Lower lobe of right lung (tissue), 2 donors: ENCODE measurements at regions not wholly inside any gene's neighbourhood (a gene's known extent, or its start where the extent isn't known, plus 50 kb on each side); places are given as distances from the start of the nearest gene placed in this dataset.
A peak's percentile ranks its signal among the peaks of the same experiment; 100 is the strongest.

Experiments
- ATAC-seq, 2 donors: fragments of 200-7000 bp; cut with Tn5 transposase; one replicate each; pipeline ENCODE4 v1.9.1; 2020 to 2022; ENCODE audit warnings: mild to moderate bottlenecking in 2 of 2, moderate library complexity in 2 of 2
- DNase-seq: peaks from one replicate; pipeline ENCODE4 v3.0.0-alpha.2; 2020
- H3K27ac ChIP-seq: fragments of 200-600 bp; one replicate; pipeline ENCODE4 v1.8.0; 2022
- H3K27me3 ChIP-seq: fragments of 200-600 bp; one replicate; pipeline ENCODE4 v1.8.0; 2022; ENCODE audit warnings: low read depth
- H3K36me3 ChIP-seq: fragments of 200-600 bp; one replicate; pipeline ENCODE4 v1.8.0; 2022; ENCODE audit warnings: mild to moderate bottlenecking
- H3K4me1 ChIP-seq: fragments of 200-600 bp; one replicate; pipeline ENCODE4 v1.8.0; 2022
- H3K4me3 ChIP-seq: fragments of 200-600 bp; one replicate; pipeline ENCODE4 v1.8.0; 2022; ENCODE audit warnings: mild to moderate bottlenecking
- H3K9me3 ChIP-seq: fragments of 200-600 bp; one replicate; pipeline ENCODE4 v1.8.0; 2022
- CTCF ChIP-seq: fragments of 200-600 bp; IDR thresholded peaks from one replicate; pipeline ENCODE4 v1.8.0; 2022; ENCODE audit warnings: antibody characterized with exemption, mild to moderate bottlenecking
- intact Hi-C: fragments of 100-400 bp; cut with DNase I; formaldehyde crosslinking; loops from one replicate; pipeline ENCODE4 v1.11.0; 2022
- donor health status: DM: no; HTN: yes; CAD: no; lungs with severe emphysema.

DNA sequence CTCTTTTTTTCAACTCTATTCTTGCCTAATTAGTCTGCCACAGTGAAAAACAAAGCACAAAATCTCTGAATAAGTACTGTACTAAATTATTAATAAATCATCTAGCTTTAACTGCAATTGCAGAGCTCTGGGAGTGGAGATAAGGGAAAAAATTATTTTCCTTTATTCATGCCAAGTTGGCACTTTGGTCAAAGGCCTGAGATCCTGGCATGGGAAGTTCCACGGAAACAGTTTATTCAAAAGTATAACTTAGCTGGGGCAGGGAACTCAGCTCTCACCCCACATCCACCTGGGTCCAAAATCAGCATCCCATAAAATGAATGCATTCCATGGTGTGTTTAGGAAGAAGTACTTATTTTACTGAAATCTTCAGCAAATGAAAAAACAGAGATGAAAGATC is 185.2 kb upstream of the APCDD1 start:
- H3K9me3 ChIP-seq, result no peaks in the 10 kb centered on the region
- ATAC-seq (no peak), DNase-seq (no peak)
- intact Hi-C loops, result no loop called here
- no peak for TF ChIP-seq CTCF
- peak overlapping the region; percentile 31 for H3K27ac ChIP-seq
- H3K4me3 ChIP-seq, result no peak overlapping the region
- peaks cover 25% of the 10 kb centered on the region for H3K4me1 ChIP-seq
- no peaks in the 10 kb centered on the region for H3K27me3 ChIP-seq
- no peaks in the 10 kb centered on the region for H3K36me3 ChIP-seq

DNA sequence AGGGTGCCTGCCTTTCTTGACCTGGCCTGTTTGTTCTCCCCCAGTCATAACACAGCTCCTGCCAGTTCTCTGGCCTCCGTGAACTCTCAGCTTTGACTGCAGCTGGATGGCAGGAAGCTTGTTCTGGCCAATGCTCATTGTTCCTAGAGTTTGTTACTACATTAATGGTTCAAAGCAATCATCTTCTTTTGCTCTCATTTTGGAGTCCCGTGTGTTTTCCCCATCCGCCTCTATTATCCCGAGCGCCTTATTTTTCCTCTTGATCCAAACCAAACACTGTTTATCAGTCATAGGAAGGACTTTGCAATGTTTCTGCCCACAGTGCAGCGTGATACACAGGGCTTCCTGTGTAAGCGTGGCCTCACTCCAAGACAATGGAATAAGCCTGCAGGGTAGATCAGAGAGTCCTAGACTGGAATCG is 184.3 kb upstream of the APCDD1 start:
- Histone ChIP-seq H3K4me1 (peaks cover 25% of the 10 kb centered on the region), H3K27me3 (no peaks in the 10 kb centered on the region), H3K9me3 (no peaks in the 10 kb centered on the region), H3K4me3 (no peak overlapping the region), H3K27ac (peak overlapping the region; percentile 31), H3K36me3 (no peaks in the 10 kb centered on the region)
- intact Hi-C loops, result no loop called here
- no peak for TF ChIP-seq CTCF
- DNase-seq, result no peak
- peak; percentile 50 to 58 for ATAC-seq

- intact Hi-C loops, result no loop called here
- TF ChIP-seq CTCF, result no peak
- H3K9me3 ChIP-seq, result no peaks in the 10 kb centered on the region
- no peaks in the 10 kb centered on the region for H3K36me3 ChIP-seq
- H3K4me1 ChIP-seq, result peaks cover 25% of the 10 kb centered on the region
- DNase-seq (no peak), ATAC-seq (no peak)
- H3K27ac ChIP-seq, result no peak overlapping the region
- H3K27me3 ChIP-seq, result no peaks in the 10 kb centered on the region
- H3K4me3 ChIP-seq, result no peak overlapping the region
Measured at GRCh38 chr18:10271481-10271880, 183.0 kb upstream of the APCDD1 start.

DNA sequence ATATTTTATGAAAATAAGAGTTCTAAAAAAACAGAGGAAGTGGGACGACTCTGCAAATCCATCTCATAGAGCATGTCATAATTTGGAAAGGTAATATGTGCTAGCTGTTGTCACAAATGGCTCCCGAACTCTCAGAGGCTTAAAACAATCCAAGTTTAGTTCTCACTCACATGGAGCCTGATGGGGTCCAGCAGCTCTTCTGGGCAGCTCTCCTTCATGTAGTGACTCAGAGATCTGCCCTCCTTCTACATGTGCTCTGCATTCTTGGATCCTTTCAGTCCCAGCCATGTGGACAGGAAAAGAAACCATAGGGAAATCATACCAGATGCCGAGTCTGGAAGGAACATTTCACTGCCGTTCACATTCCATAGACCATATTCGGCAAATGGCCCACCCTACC is 180.1 kb upstream of the APCDD1 start:
- no peaks in the 10 kb centered on the region for H3K36me3 ChIP-seq
- H3K4me3 ChIP-seq, result no peak overlapping the region
- no peak for TF ChIP-seq CTCF
- H3K4me1 ChIP-seq, result peaks cover 12% of the 10 kb centered on the region
- intact Hi-C loops, result no loop called here
- H3K27ac ChIP-seq, result no peak overlapping the region
- H3K9me3 ChIP-seq, result no peaks in the 10 kb centered on the region
- ATAC-seq, result no peak
- DNase-seq, result no peak
- H3K27me3 ChIP-seq, result no peaks in the 10 kb centered on the region

DNA sequence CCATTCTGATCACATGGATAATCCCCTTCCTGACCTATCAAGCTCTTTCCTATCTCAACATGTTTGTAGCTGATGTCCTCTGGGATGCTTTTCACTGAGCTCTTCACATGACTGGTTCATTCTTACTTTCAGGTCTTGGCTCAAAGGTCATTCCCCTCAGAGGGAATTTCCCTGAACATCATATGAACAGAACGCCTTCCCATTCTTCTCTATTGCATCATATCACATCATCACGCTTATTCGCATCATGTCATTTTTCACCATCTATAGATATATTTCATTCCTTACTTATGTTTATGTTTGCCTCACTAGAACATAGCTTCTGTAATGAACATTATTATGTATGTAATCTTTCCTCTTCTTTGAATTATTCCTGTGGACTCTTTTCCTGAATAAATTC is 178.9 kb upstream of the APCDD1 start:
- Histone ChIP-seq H3K36me3 (no peaks in the 10 kb centered on the region), H3K27ac (no peak overlapping the region), H3K27me3 (no peaks in the 10 kb centered on the region), H3K4me3 (no peak overlapping the region), H3K9me3 (no peaks in the 10 kb centered on the region), H3K4me1 (peaks cover 4% of the 10 kb centered on the region)
- ATAC-seq (no peak), DNase-seq (no peak)
- no peak for TF ChIP-seq CTCF
- intact Hi-C loops, result no loop called here

DNA sequence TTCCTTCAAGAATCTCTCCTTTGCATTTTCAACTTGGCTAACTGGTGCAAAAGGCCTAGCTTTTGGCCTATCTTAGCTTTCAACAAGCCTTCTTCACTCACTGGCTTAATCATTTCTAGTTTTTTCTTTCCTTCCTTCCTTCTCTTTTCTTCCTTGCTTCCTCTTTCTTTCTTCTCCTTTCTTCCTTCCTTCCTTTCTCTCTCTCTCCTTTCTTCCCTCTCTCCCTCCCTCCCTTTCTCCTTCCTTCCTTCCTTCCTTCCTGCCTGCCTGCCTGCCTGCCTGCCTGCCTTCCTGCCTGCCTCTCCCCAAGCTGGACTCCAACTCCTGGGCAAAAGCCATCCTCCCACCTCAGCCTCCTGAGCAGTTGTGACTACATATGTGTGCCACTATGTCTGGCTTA is 176.2 kb upstream of the APCDD1 start:
- DNase-seq (no peak), ATAC-seq (no peak)
- H3K4me1 ChIP-seq, result no peaks in the 10 kb centered on the region
- no peak for TF ChIP-seq CTCF
- H3K4me3 ChIP-seq, result no peak overlapping the region
- H3K27ac ChIP-seq, result no peak overlapping the region
- intact Hi-C loops, result no loop called here
- H3K36me3 ChIP-seq, result no peaks in the 10 kb centered on the region
- H3K9me3 ChIP-seq, result no peaks in the 10 kb centered on the region
- no peaks in the 10 kb centered on the region for H3K27me3 ChIP-seq
